ENCODE measurements at regions not wholly inside any gene's neighbourhood (a gene's known extent, or its start where the extent isn't known, plus 50 kb on each side); places are given as distances from the start of the nearest gene placed in this dataset.

GRCh38 chr3:181929501-181929900 is 217.8 kb downstream of the SOX2 start:
- Histone ChIP-seq H3K4me1 (replicated peaks; ENCODE audit: insufficient read depth) (no peaks in the 10 kb centered on the region), H3K9me2 (ENCODE audit: insufficient read depth) (no peaks in the 10 kb centered on the region), H3K4me2 (no peak overlapping the region), H4K20me1 (ENCODE audit: insufficient read depth) (no peaks in the 10 kb centered on the region), H3K27me3 (ENCODE audit: insufficient read depth, low read depth) (no peaks in the 10 kb centered on the region), H3K27ac (no peak overlapping the region), H2AFZ (no peak overlapping the region), H3F3A (ENCODE audit: insufficient read depth, low read depth) (no peaks in the 10 kb centered on the region), H3K36me3 (ENCODE audit: low read depth) (no peaks in the 10 kb centered on the region), H3K4me3 (no peak overlapping the region), H3K9me3 (ENCODE audit: insufficient read depth, low read depth) (no peaks in the 10 kb centered on the region; the same call in 1 of the 2 replicates), H3K79me2 (ENCODE audit: low read depth) (no peaks in the 10 kb centered on the region)
- DNase-seq: no peak
- TF ChIP-seq, protein P1, sequence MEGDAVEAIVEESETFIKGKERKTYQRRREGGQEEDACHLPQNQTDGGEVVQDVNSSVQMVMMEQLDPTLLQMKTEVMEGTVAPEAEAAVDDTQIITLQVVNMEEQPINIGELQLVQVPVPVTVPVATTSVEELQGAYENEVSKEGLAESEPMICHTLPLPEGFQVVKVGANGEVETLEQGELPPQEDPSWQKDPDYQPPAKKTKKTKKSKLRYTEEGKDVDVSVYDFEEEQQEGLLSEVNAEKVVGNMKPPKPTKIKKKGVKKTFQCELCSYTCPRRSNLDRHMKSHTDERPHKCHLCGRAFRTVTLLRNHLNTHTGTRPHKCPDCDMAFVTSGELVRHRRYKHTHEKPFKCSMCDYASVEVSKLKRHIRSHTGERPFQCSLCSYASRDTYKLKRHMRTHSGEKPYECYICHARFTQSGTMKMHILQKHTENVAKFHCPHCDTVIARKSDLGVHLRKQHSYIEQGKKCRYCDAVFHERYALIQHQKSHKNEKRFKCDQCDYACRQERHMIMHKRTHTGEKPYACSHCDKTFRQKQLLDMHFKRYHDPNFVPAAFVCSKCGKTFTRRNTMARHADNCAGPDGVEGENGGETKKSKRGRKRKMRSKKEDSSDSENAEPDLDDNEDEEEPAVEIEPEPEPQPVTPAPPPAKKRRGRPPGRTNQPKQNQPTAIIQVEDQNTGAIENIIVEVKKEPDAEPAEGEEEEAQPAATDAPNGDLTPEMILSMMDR (conservative IDR thresholded peaks at IDR 0.05): no peak
- no peak for TF ChIP-seq EZH2 (IDR thresholded peaks at IDR 0.05; ENCODE audit: low read depth)
- intact Hi-C loops (cut with micrococcal nuclease; ENCODE audit: unreplicated experiment): no loop called here
- BruUV-seq (replicated peaks): no TSS peak
- POLR2A ChIA-PET (ENCODE audit: unreplicated experiment): no interaction called here
- CTCF ChIA-PET: no interaction called here

DNA sequence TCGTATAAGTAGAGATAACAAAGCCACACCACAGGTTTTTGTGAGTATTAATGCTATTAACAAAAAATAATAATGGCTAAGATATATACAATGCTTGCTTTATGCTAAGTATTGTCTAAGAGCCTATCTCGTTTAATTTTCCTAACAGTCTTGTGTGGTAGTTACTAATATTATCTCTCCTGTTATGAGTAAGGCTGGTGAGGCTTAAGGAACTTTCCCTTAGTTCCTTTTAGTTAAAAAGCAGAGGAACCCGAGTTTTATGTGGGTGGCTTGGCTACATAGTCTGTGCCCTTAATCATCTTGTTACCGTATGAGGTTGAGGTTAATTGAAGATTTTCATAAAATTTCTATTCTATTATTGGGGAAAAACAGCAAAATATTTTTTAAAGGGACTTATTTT is 218.4 kb downstream of the SOX2 start:
- BruUV-seq (replicated peaks): no TSS peak
- POLR2A ChIA-PET (ENCODE audit: unreplicated experiment): no interaction called here

GRCh38 chr3:181932039-181932438 is 220.3 kb downstream of the SOX2 start:
- POLR2A ChIA-PET (ENCODE audit: unreplicated experiment): no interaction called here
- Histone ChIP-seq H3K9me3 (ENCODE audit: insufficient read depth, low read depth) (peaks cover 5% of the 10 kb centered on the region; the same call in 1 of the 2 replicates), H3K27ac (no peak overlapping the region), H3F3A (ENCODE audit: insufficient read depth, low read depth) (no peaks in the 10 kb centered on the region), H3K4me1 (replicated peaks; ENCODE audit: insufficient read depth) (no peaks in the 10 kb centered on the region), H3K4me3 (no peak overlapping the region), H3K4me2 (no peak overlapping the region), H3K27me3 (ENCODE audit: insufficient read depth, low read depth) (no peaks in the 10 kb centered on the region), H4K20me1 (ENCODE audit: insufficient read depth) (no peaks in the 10 kb centered on the region), H3K79me2 (ENCODE audit: low read depth) (no peaks in the 10 kb centered on the region), H3K9me2 (ENCODE audit: insufficient read depth) (no peaks in the 10 kb centered on the region), H3K36me3 (ENCODE audit: low read depth) (no peaks in the 10 kb centered on the region), H2AFZ (no peak overlapping the region)
- intact Hi-C loops (cut with micrococcal nuclease; ENCODE audit: unreplicated experiment): no loop called here
- DNase-seq: no peak
- BruUV-seq (replicated peaks): no TSS peak
- CTCF ChIA-PET: no interaction called here
- TF ChIP-seq, protein P1 (conservative IDR thresholded peaks at IDR 0.05): no peak
- TF ChIP-seq EZH2 (IDR thresholded peaks at IDR 0.05; ENCODE audit: low read depth): no peak

More for the DNA sequence above, 218.4 kb downstream of the SOX2 start:
- TF ChIP-seq, protein P1 (conservative IDR thresholded peaks at IDR 0.05): no peak
- no peak for TF ChIP-seq EZH2 (IDR thresholded peaks at IDR 0.05; ENCODE audit: low read depth)
- CTCF ChIA-PET: no interaction called here
- no peak for DNase-seq
- H3K4me2 ChIP-seq: no peak overlapping the region
- H3K9me2 ChIP-seq (ENCODE audit: insufficient read depth): no peaks in the 10 kb centered on the region
- H3K4me1 ChIP-seq (replicated peaks; ENCODE audit: insufficient read depth): no peaks in the 10 kb centered on the region
- H3K79me2 ChIP-seq (ENCODE audit: low read depth): no peaks in the 10 kb centered on the region
- no peaks in the 10 kb centered on the region for H3F3A ChIP-seq (ENCODE audit: insufficient read depth, low read depth)
- H3K27me3 ChIP-seq (ENCODE audit: insufficient read depth, low read depth): no peaks in the 10 kb centered on the region
- no peaks in the 10 kb centered on the region for H3K36me3 ChIP-seq (ENCODE audit: low read depth)
- intact Hi-C loops (cut with micrococcal nuclease; ENCODE audit: unreplicated experiment): no loop called here
- no peak overlapping the region for H3K4me3 ChIP-seq
- no peak overlapping the region for H2AFZ ChIP-seq
- no peak overlapping the region for H3K27ac ChIP-seq
- no peaks in the 10 kb centered on the region; the same call in 1 of the 2 replicates for H3K9me3 ChIP-seq (ENCODE audit: insufficient read depth, low read depth)
- no peaks in the 10 kb centered on the region for H4K20me1 ChIP-seq (ENCODE audit: insufficient read depth)

All from PC-9 (cell line).